ENCODE measurements at regions not wholly inside any gene's neighbourhood (a gene's known extent, or its start where the extent isn't known, plus 50 kb on each side); places are given as distances from the start of the nearest gene placed in this dataset.

- Mint-ChIP-seq H3K36me3 (no peaks in the 10 kb centered on the region), H3K27me3 (no peaks in the 10 kb centered on the region), H3K4me3 (no peak overlapping the region), H3K4me1 (no peaks in the 10 kb centered on the region), H3K9me3 (peaks cover 0 to 17% (median 4%) of the 10 kb centered on the region in 7 donors), H3K27ac (no peak overlapping the region)
- DNase-seq (no peak), ATAC-seq (ENCODE audit: low read depth in 2 of 2) (no peak)
Observed at GRCh38 chr10:44619521-44619920, 234.6 kb upstream of the CXCL12 start.

- H3K27me3 Mint-ChIP-seq = peaks cover 0 to 1% (median 0%) of the 10 kb centered on the region in 3 donors
- no peak overlapping the region for H3K27ac Mint-ChIP-seq
- no peaks in the 10 kb centered on the region for H3K36me3 Mint-ChIP-seq
- peaks cover 0 to 17% (median 4%) of the 10 kb centered on the region in 7 donors for H3K9me3 Mint-ChIP-seq
- no peaks in the 10 kb centered on the region for H3K4me1 Mint-ChIP-seq
- H3K4me3 Mint-ChIP-seq = no peak overlapping the region
- ATAC-seq (ENCODE audit: low read depth in 2 of 2) (no peak), DNase-seq (no peak)
Observed at GRCh38 chr10:44619975-44620374, 235.1 kb upstream of the CXCL12 start.

GRCh38 chr10:44627591-44628354, 242.9 kb upstream of the CXCL12 start:
- no peaks in the 10 kb centered on the region for H3K4me1 Mint-ChIP-seq
- ATAC-seq (ENCODE audit: low read depth in 2 of 2) (no peak), DNase-seq (no peak)
- no peaks in the 10 kb centered on the region for H3K36me3 Mint-ChIP-seq
- H3K9me3 Mint-ChIP-seq = peaks cover 0 to 6% (median 1%) of the 10 kb centered on the region in 7 donors
- H3K27me3 Mint-ChIP-seq = peaks cover 0 to 6% (median 0%) of the 10 kb centered on the region in 3 donors
- H3K4me3 Mint-ChIP-seq = no peak overlapping the region
- no peak overlapping the region for H3K27ac Mint-ChIP-seq

GRCh38 chr10:44628921-44629320, 244.0 kb upstream of the CXCL12 start:
- ATAC-seq (ENCODE audit: low read depth in 2 of 2) = no peak
- no peaks in the 10 kb centered on the region for H3K4me1 Mint-ChIP-seq
- peaks cover 0 to 11% (median 6%) of the 10 kb centered on the region in 7 donors for H3K9me3 Mint-ChIP-seq
- peaks cover 0 to 6% (median 0%) of the 10 kb centered on the region in 3 donors for H3K27me3 Mint-ChIP-seq
- H3K4me3 Mint-ChIP-seq = no peak overlapping the region
- DNase-seq = no peak
- no peak overlapping the region for H3K27ac Mint-ChIP-seq
- no peaks in the 10 kb centered on the region for H3K36me3 Mint-ChIP-seq

- Mint-ChIP-seq H3K27me3 (peaks cover 0 to 9% (median 6%) of the 10 kb centered on the region in 3 donors), H3K36me3 (no peaks in the 10 kb centered on the region), H3K4me3 (no peak overlapping the region), H3K4me1 (no peaks in the 10 kb centered on the region), H3K9me3 (peaks cover 2 to 27% (median 7%) of the 10 kb centered on the region in 7 donors), H3K27ac (no peak overlapping the region)
- no peak for DNase-seq
- ATAC-seq (ENCODE audit: low read depth in 2 of 2) = no peak
Observed at GRCh38 chr10:44635176-44635575, 250.3 kb upstream of the CXCL12 start.

GRCh38 chr10:44636625-44637024, 251.7 kb upstream of the CXCL12 start:
- Mint-ChIP-seq H3K4me3 (no peak overlapping the region), H3K36me3 (no peaks in the 10 kb centered on the region)
- ATAC-seq (ENCODE audit: low read depth in 2 of 2) = no peak

GRCh38 chr10:44640429-44640828, 255.5 kb upstream of the CXCL12 start:
- no peak for DNase-seq
- Mint-ChIP-seq H3K36me3 (peaks cover 0 to 4% of the 10 kb centered on the region in 2 donors), H3K27me3 (peaks cover 0 to 9% (median 3%) of the 10 kb centered on the region in 3 donors), H3K4me3 (no peak overlapping the region), H3K9me3 (peaks cover 8 to 35% (median 12%) of the 10 kb centered on the region in 7 donors), H3K27ac (no peak overlapping the region), H3K4me1 (no peaks in the 10 kb centered on the region)
- ATAC-seq (ENCODE audit: low read depth in 2 of 2) = no peak

More at GRCh38 chr10:44636625-44637024, 251.7 kb upstream of the CXCL12 start:
- H3K27me3 Mint-ChIP-seq = peaks cover 0 to 9% (median 6%) of the 10 kb centered on the region in 3 donors
- H3K4me1 Mint-ChIP-seq = no peaks in the 10 kb centered on the region
- peaks cover 2 to 27% (median 7%) of the 10 kb centered on the region in 7 donors for H3K9me3 Mint-ChIP-seq
- no peak for DNase-seq
- no peak overlapping the region for H3K27ac Mint-ChIP-seq

GRCh38 chr10:44647473-44647872, 262.6 kb upstream of the CXCL12 start:
- Mint-ChIP-seq H3K4me1 (no peaks in the 10 kb centered on the region), H3K4me3 (no peak overlapping the region), H3K27ac (no peak overlapping the region), H3K9me3 (peaks cover 4 to 20% (median 12%) of the 10 kb centered on the region in 7 donors), H3K27me3 (peaks cover 0 to 7% (median 5%) of the 10 kb centered on the region in 3 donors), H3K36me3 (peaks cover 0 to 4% of the 10 kb centered on the region in 2 donors)
- ATAC-seq (ENCODE audit: low read depth in 2 of 2) (no peak), DNase-seq (no peak)

GRCh38 chr10:44647877-44648542, 263.1 kb upstream of the CXCL12 start:
- no peak overlapping the region for H3K27ac Mint-ChIP-seq
- ATAC-seq (ENCODE audit: low read depth in 2 of 2) = no peak
- H3K4me1 Mint-ChIP-seq = no peaks in the 10 kb centered on the region
- H3K27me3 Mint-ChIP-seq = peaks cover 0 to 7% (median 5%) of the 10 kb centered on the region in 3 donors
- no peak overlapping the region for H3K4me3 Mint-ChIP-seq
- H3K36me3 Mint-ChIP-seq = peaks cover 0 to 4% of the 10 kb centered on the region in 2 donors
- peaks cover 4 to 20% (median 11%) of the 10 kb centered on the region in 7 donors for H3K9me3 Mint-ChIP-seq
- DNase-seq = no peak

GRCh38 chr10:44650691-44651661, 260.2 kb upstream of the TMEM72 start:
- Mint-ChIP-seq H3K27me3 (peaks cover 0 to 7% (median 5%) of the 10 kb centered on the region in 3 donors), H3K9me3 (peaks cover 0 to 5% (median 0%) of the 10 kb centered on the region in 7 donors), H3K4me3 (no peak overlapping the region), H3K36me3 (no peaks in the 10 kb centered on the region), H3K27ac (no peak overlapping the region), H3K4me1 (no peaks in the 10 kb centered on the region)
- DNase-seq = no peak
- ATAC-seq (ENCODE audit: low read depth in 2 of 2) = no peak

- Mint-ChIP-seq H3K4me3 (no peak overlapping the region), H3K27me3 (peaks cover 0 to 7% (median 5%) of the 10 kb centered on the region in 3 donors), H3K9me3 (peaks cover 0 to 5% (median 0%) of the 10 kb centered on the region in 7 donors), H3K4me1 (no peaks in the 10 kb centered on the region), H3K36me3 (no peaks in the 10 kb centered on the region), H3K27ac (no peak overlapping the region)
- DNase-seq (no peak), ATAC-seq (ENCODE audit: low read depth in 2 of 2) (no peak)
Observed at GRCh38 chr10:44651834-44652233, 259.3 kb upstream of the TMEM72 start.

GRCh38 chr10:44659320-44659719, 251.8 kb upstream of the TMEM72 start:
- H3K36me3 Mint-ChIP-seq = peaks cover 0 to 7% of the 10 kb centered on the region in 2 donors
- ATAC-seq (ENCODE audit: low read depth in 2 of 2) (no peak), DNase-seq (no peak)
- H3K27ac Mint-ChIP-seq = no peak overlapping the region
- peaks cover 0 to 5% (median 0%) of the 10 kb centered on the region in 7 donors for H3K9me3 Mint-ChIP-seq
- no peak overlapping the region for H3K4me3 Mint-ChIP-seq
- peaks cover 16 to 22% (median 17%) of the 10 kb centered on the region in 3 donors for H3K27me3 Mint-ChIP-seq
- H3K4me1 Mint-ChIP-seq = no peaks in the 10 kb centered on the region

- Mint-ChIP-seq H3K4me1 (no peaks in the 10 kb centered on the region), H3K27me3 (peaks cover 17 to 25% (median 22%) of the 10 kb centered on the region in 3 donors), H3K4me3 (no peak overlapping the region), H3K36me3 (peaks cover 0 to 7% of the 10 kb centered on the region in 2 donors), H3K27ac (no peak overlapping the region), H3K9me3 (peaks cover 0 to 5% (median 0%) of the 10 kb centered on the region in 7 donors)
- ATAC-seq (ENCODE audit: low read depth in 2 of 2) = no peak
- no peak for DNase-seq
Observed at GRCh38 chr10:44660271-44660670, 250.9 kb upstream of the TMEM72 start.

Measured in naive B cell (primary cell).